GM12891 (cell line): ENCODE measurements at regions not wholly inside any gene's neighbourhood (a gene's known extent, or its start where the extent isn't known, plus 50 kb on each side); places are given as distances from the start of the nearest gene placed in this dataset.

Experiments used
- DNase-seq: peaks from one replicate; pipeline ENCODE4 v3.0.0; 2011; ENCODE audit warnings: low spot score; ENCODE audit not compliant: insufficient read length
- FAIRE-seq: peaks from 2 replicates; lab custom pipeline; 2011; peaks lifted over from hg19 to GRCh38; lab: Jason Lieb, UNC
- PAX5 ChIP-seq: IDR thresholded peaks from 2 replicates; pipeline ENCODE4 v1.6.1; 2011; ENCODE audit warnings: low read length, moderate library complexity, mild to moderate bottlenecking; ENCODE audit not compliant: insufficient read depth, severe bottlenecking
- POLR2A ChIP-seq: IDR thresholded peaks from 2 replicates; pipeline ENCODE4 v1.6.1; 2011; ENCODE audit warnings: low read depth, low read length, control low read depth
- POLR2AphosphoS5 ChIP-seq: IDR thresholded peaks from 2 replicates; pipeline ENCODE4 v1.6.1; 2011; ENCODE audit warnings: low read depth, low read length, control low read depth
- POU2F2 ChIP-seq: IDR thresholded peaks from 2 replicates; pipeline ENCODE4 v1.6.1; 2011; ENCODE audit warnings: low read depth, mild to moderate bottlenecking, control low read depth, low read length, moderate library complexity
- SPI1 ChIP-seq: IDR thresholded peaks from 2 replicates; pipeline ENCODE4 v1.6.1; 2011; ENCODE audit warnings: low read depth, low read length, control low read depth
- TAF1 ChIP-seq: IDR thresholded peaks from 2 replicates; pipeline ENCODE4 v1.6.1; 2011; ENCODE audit warnings: low read depth, low read length, control low read depth

DNA sequence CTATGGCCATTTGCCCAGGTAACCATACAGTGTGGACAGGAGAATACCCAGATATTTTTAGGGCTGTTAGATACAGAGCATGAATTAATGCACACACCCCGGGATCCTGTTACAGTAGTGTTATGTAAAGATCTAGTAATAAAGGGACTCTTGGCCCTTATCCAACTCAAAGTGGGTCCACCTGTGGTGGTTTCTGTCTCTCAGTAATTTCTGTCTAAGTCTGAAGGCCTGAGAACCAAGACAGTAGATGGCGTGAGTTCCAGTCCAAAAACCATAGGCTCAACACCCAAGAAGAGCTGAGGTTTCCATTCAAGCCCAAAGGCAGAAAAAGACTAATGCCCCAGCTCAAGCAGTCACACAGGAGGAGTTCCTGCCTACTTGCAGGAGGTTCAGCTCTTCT is 277.7 kb downstream of the ZEB1 start:
- FAIRE-seq (no peak), DNase-seq (no peak)
- no peak for TF ChIP-seq POU2F2
- no peak for TF ChIP-seq PAX5
- TF ChIP-seq POLR2A = no peak
- no peak for TF ChIP-seq POLR2AphosphoS5
- TF ChIP-seq SPI1 = no peak
- TF ChIP-seq TAF1 = no peak

DNA sequence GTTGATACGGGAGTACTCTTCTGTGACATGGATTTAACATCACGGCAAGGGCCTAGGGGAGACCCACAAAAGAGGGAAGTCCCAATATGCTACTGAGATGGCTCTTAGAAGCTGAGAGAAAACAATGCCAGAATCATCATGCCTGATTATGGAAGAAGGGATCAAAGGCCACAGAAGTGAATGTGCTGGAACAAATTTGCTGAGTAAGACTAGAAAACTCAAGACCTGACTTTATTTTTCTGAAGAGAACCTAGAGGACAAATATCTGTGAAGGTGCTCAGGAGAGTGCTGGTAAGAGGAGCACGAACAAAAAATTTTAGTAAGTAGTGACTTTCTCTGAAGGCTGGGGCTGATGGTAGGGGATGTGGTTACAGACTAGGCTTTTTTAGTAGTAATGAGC is 277.0 kb downstream of the ZEB1 start:
- DNase-seq = no peak
- FAIRE-seq = no peak
- TF ChIP-seq SPI1 (no peak), TAF1 (no peak), POU2F2 (no peak), POLR2AphosphoS5 (no peak), PAX5 (no peak), POLR2A (no peak)

DNA sequence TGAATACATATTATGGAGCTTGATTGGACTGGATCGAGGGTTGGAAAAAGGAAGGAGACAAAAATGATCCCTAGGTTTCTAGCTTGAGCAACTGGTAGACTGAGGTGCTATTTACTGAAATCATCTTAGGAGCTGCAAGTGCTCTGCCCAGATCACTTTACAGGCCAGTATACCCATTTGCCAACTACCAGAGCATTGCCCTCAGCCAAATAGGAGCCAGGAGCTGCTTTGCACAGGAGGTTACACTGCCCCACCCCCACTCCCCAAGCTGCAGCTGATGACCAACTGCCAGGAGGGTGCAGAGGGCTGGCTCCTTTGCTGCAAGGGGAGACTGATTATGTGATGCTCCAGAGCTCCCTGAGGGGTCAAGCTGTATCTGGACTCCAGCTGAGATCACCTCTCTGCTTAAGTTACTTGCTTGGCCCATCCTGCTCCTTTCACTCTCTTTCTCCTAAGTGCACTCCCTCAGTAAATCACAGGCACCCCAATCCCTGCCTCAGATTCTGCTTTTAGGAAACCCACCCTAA is 275.4 kb downstream of the ZEB1 start:
- no peak for FAIRE-seq
- no peak for TF ChIP-seq POLR2A
- TF ChIP-seq SPI1 = no peak
- TF ChIP-seq POU2F2 = no peak
- no peak for TF ChIP-seq TAF1
- TF ChIP-seq PAX5 = no peak
- TF ChIP-seq POLR2AphosphoS5 = no peak
- no peak for DNase-seq

DNA sequence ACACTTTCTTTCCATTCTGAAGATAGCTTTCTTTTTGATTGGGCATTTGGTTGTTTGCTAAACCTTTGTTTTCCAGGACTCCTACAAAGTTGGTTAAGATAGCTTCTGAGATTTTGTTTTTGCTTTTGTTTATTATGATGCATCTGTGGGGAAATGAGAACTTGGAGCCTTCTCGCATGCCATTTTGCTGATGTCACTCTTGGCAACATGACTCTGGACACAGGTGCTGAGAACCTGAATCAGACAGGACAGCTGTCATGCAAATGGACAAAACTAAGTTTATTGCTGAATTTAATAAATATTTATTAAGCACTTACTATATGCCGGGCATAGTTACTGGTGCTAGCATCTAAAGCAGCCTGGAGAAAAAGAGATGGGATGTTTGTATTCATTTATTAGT is 274.1 kb downstream of the ZEB1 start:
- no peak for FAIRE-seq
- DNase-seq = no peak
- TF ChIP-seq POU2F2 (no peak), TAF1 (no peak), POLR2A (no peak), SPI1 (no peak), PAX5 (no peak), POLR2AphosphoS5 (no peak)

DNA sequence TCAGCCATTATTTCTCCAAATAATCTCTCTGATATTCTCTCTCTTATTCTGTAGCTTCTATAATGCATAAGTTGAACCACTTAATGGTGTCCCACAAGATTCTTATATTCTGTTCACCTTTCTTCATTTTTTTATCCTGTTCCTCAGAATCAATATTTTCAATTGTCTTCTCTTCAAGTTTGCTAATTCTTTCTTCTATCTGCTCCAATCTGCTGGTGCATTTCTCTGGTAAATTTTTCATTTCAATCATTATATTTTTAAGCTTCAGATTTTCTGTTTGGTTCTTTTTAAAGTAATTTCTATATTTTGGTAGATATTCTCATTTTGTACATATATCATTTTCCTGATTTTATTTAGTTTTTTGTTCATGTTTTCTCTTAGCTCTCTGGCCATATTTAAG is 272.6 kb downstream of the ZEB1 start:
- FAIRE-seq = no peak
- TF ChIP-seq POLR2A (no peak), POLR2AphosphoS5 (no peak), POU2F2 (no peak), SPI1 (no peak)

DNA sequence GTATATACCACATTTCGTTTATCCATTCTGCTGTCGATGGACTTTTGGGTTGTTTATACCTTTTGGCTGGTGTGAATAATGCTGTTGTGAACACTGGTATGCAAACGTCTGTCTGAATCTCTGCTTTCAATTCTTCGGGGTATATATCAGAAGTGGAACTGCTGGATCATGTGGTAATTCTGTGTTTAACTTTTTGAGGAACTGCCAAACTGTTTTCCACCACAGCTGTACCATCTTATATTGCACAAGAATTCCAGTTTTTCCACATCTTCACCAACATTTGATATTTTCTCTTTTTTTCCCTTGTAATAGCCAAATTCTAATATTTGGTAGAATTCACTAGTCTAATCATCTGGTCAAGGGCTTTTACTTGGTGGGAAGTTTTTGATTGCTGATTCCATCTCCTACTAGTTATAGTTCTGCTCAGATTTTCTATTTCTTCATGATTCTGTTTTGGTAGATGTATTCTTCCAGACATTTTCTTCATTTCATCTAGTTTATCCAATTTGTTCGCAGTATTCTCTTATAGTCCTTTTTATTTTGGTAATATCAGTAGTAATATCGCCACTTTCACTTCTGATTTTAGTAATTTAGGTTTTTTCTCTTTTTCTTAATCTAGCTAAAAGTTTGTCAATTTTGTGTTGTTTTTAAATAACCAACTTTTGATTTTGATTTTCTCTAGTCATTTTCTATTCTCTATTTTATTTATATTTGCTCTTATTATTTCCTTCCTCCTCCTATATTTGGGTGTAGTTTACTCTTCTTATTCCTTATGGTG is 271.2 kb downstream of the ZEB1 start:
- no peak for TF ChIP-seq POU2F2
- no peak for TF ChIP-seq POLR2AphosphoS5
- no peak for TF ChIP-seq PAX5
- TF ChIP-seq TAF1 = no peak
- no peak for TF ChIP-seq SPI1
- TF ChIP-seq POLR2A = no peak
- FAIRE-seq = no peak
- no peak for DNase-seq

More for the DNA sequence above, 272.6 kb downstream of the ZEB1 start:
- no peak for DNase-seq

DNA sequence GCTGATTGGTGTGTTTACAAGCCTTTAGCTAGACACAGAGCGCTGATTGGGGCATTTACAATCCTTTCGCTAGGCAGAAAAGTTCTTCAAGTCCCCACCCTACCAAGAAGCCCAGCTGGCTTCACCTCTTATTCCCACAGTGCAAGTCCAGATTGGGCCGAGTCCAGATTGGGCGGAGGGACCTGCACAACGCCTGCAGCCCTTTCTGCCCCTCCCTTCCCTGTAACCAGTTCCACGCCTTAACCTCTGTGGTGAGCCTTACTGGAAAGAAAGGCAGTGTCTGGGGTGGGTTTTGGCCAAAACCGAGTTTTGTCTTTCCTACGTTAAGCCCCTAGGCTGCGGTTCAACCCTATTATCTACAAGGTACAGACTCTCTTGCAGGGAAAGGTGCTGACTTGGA is 268.7 kb downstream of the ZEB1 start:
- FAIRE-seq = no peak
- TF ChIP-seq PAX5 (no peak), POU2F2 (no peak), POLR2A (no peak), SPI1 (no peak), TAF1 (no peak), POLR2AphosphoS5 (no peak)
- no peak for DNase-seq

DNA sequence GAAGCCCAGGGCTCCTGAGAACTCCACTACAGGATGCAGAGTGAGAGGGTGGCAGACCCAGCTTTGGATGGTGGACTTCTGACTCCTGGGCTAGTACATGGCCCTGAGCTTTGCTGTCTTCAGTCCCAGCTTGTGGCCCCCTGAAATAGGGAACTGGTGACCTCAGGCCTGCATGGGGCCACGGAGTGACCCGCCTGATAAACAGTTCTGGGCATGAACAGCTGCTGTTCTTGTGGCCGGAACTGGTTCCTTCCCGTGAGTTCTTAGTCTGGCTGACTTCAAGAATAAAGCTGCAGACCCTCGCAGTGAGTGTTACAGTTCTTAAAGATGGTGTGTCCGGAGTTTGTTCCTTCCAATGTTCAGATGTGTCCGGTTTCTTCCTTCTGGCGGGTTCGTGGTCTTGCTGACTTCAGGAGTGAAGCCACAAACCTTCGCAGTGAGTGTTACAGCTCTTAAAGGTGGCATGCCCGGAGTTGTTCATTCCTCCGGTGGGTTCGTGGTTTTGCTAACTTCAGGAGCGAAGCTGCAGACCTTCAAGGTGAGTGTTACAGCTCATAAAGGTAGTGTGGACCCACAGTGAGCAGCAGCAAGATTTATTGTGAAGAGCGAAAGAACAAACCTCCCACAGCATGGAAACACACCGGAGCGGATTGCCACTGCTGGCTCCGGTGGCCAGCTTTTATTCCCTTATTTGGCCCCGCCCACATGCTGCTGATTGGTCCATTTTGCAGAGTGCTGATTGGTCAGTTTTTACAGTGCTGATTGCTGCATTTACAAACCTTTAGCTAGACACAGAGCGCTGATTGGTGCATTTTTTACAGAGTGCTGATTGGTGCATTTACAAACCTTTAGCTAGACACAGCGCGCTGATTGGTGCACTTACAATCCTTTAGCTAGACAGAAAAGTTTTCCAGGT is 268.0 kb downstream of the ZEB1 start:
- DNase-seq = no peak
- FAIRE-seq = no peak
- peak; percentile 56 for TF ChIP-seq SPI1
- TF ChIP-seq POLR2A = no peak

DNA sequence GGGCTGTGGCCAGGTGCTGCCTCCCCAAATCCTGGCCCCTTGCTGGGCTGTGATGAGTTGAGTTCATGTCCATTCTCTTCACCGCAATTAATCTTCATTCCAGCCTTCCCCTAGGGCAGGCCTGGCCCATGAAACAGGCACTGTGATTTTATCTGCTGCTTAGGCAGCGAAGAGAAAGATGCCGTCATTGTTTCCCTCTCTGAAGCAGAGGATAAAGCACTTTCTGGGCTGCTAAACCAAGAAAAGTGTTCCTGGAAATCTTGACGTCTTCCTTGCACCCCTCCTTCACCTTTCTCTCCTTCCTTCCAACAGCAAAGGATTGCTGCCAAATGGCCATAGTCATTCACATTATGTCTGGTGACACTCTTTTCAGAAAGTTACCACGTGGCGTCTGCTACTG is 265.9 kb downstream of the ZEB1 start:
- TF ChIP-seq SPI1 = no peak
- no peak for TF ChIP-seq POU2F2
- no peak for TF ChIP-seq POLR2AphosphoS5
- TF ChIP-seq PAX5 = no peak
- no peak for TF ChIP-seq POLR2A
- TF ChIP-seq TAF1 = no peak
- no peak for FAIRE-seq
- DNase-seq = no peak
